NCI-H460 (cell line): ENCODE measurements at regions not wholly inside any gene's neighbourhood (a gene's known extent, or its start where the extent isn't known, plus 50 kb on each side); places are given as distances from the start of the nearest gene placed in this dataset.
"Not testable (repeated sequence)": the region's sequence is repeated elsewhere in the genome, so short reads cannot be mapped to it uniquely, and the experiment has no call there.

ENCODE experiments used
- DNase-seq: peaks from one replicate; pipeline ENCODE4 v3.0.0-alpha.2; 2016; ENCODE audit warnings: low read depth; ENCODE audit errors: extremely low read depth

- no peak for DNase-seq
These were observed 98.5 kb upstream of the CDYL start for GRCh38 chr6:4677751-4678065.

- no peak for DNase-seq
These were observed 99.0 kb upstream of the CDYL start for GRCh38 chr6:4677011-4677750.

GRCh38 chr6:4676016-4676415, 100.2 kb upstream of the CDYL start:
- DNase-seq, result no peak

GRCh38 chr6:4675121-4675520, 101.1 kb upstream of the CDYL start:
- DNase-seq, result no peak

- DNase-seq, result no peak
These were observed 102.3 kb upstream of the CDYL start for GRCh38 chr6:4673861-4674260.

GRCh38 chr6:4672772-4673171, 103.4 kb upstream of the CDYL start:
- no peak for DNase-seq

GRCh38 chr6:4671587-4672115, 104.6 kb upstream of the CDYL start:
- DNase-seq, result no peak

- DNase-seq, result no peak
These were observed 105.3 kb upstream of the CDYL start for GRCh38 chr6:4670824-4671409.

- no peak for DNase-seq
These were observed 105.9 kb upstream of the CDYL start for GRCh38 chr6:4670290-4670689.

- DNase-seq, result no peak
These were observed 107.7 kb upstream of the CDYL start for GRCh38 chr6:4668271-4669179.

- DNase-seq, result no peak
These were observed 108.6 kb upstream of the CDYL start for GRCh38 chr6:4667591-4667990.

GRCh38 chr6:4666886-4667513, 109.2 kb upstream of the CDYL start:
- DNase-seq, result no peak

- no peak for DNase-seq
These were observed 110.5 kb upstream of the CDYL start for GRCh38 chr6:4665489-4666417.

GRCh38 chr6:4664911-4665310, 111.3 kb upstream of the CDYL start:
- no peak for DNase-seq

GRCh38 chr6:4664117-4664626, 112.0 kb upstream of the CDYL start:
- DNase-seq, result no peak

GRCh38 chr6:4662886-4663285, 113.3 kb upstream of the CDYL start:
- DNase-seq, result no peak

- no peak for DNase-seq
These were observed 114.8 kb upstream of the CDYL start for GRCh38 chr6:4661391-4661790.

GRCh38 chr6:4660377-4661321, 115.6 kb upstream of the CDYL start:
- DNase-seq, result no peak

GRCh38 chr6:4659719-4660118, 116.5 kb upstream of the CDYL start:
- DNase-seq, result not testable (repeated sequence)
